ENCODE measurements at regions not wholly inside any gene's neighbourhood (a gene's known extent, or its start where the extent isn't known, plus 50 kb on each side); places are given as distances from the start of the nearest gene placed in this dataset.

DNA sequence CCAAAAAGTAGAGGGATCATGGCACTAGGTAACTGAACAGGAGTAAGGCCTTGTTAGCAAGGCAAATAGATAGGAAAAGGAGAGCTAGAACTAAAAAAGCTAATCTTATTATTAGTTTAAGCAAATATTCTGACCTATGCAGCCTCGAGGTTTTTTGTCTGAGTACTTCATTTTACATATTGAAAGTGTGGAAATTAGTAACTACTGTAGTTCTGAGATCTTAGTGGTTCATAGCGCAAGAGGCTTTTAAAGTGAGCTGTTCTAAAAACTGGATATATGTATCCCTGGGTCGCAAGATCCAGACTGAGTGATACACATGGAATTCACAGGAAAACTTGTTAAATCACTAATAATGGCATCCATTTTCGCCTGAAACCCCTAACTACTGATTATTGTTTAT lies 411.0 kb upstream of the SOX5 start:
- TF ChIP-seq, protein P1, sequence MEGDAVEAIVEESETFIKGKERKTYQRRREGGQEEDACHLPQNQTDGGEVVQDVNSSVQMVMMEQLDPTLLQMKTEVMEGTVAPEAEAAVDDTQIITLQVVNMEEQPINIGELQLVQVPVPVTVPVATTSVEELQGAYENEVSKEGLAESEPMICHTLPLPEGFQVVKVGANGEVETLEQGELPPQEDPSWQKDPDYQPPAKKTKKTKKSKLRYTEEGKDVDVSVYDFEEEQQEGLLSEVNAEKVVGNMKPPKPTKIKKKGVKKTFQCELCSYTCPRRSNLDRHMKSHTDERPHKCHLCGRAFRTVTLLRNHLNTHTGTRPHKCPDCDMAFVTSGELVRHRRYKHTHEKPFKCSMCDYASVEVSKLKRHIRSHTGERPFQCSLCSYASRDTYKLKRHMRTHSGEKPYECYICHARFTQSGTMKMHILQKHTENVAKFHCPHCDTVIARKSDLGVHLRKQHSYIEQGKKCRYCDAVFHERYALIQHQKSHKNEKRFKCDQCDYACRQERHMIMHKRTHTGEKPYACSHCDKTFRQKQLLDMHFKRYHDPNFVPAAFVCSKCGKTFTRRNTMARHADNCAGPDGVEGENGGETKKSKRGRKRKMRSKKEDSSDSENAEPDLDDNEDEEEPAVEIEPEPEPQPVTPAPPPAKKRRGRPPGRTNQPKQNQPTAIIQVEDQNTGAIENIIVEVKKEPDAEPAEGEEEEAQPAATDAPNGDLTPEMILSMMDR (IDR thresholded peaks at IDR 0.05), result no peak
- no peak for TF ChIP-seq EZH2 (IDR thresholded peaks at IDR 0.05; ENCODE audit: borderline replicate concordance, insufficient read depth, low read depth, low read length, poor library complexity, severe bottlenecking)
